HG03135 (cell line): ENCODE measurements at regions not wholly inside any gene's neighbourhood (a gene's known extent, or its start where the extent isn't known, plus 50 kb on each side); places are given as distances from the start of the nearest gene placed in this dataset.
"Not testable (repeated sequence)": the region's sequence is repeated elsewhere in the genome, so short reads cannot be mapped to it uniquely, and the experiment has no call there.

Experiments used
- ATAC-seq: cut with Tn5 transposase; IDR thresholded peaks from one replicate; pipeline ENCODE4 v1.9.1; 2021; ENCODE audit warnings: mild to moderate bottlenecking, moderate library complexity; ENCODE audit not compliant: unreplicated experiment

DNA sequence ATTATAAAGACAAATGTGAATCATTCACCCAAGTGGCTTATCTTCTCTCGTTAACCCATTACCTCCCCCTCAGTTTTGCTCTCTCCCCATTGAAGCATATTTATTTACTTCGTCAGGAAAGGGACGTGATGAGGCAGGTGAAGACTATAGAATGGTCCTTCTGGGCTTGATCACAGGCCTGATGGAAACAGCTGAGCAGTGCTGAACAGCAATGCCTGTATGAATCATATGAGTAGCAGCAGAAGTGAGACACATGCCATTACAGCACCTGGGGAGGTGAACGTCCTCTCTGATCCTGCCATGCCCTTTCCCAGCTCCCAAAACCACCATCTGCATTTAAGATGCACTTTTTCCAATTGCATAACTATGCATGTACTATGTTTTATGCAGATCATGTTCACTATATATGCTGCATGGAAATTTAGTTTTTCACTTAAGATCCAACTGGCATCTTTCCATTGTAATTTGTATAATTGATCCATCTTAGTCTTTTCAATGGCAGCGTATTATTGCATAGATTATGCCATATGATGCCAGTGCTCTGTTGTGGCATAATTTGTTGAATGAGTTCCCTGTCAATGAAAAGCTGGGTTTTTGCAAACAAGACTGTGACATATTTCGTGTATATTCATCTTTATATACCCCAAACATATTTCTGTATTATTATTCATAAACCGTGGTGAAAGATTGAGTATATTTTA is 105.3 kb downstream of the CXCL12 start:
- ATAC-seq: no peak

DNA sequence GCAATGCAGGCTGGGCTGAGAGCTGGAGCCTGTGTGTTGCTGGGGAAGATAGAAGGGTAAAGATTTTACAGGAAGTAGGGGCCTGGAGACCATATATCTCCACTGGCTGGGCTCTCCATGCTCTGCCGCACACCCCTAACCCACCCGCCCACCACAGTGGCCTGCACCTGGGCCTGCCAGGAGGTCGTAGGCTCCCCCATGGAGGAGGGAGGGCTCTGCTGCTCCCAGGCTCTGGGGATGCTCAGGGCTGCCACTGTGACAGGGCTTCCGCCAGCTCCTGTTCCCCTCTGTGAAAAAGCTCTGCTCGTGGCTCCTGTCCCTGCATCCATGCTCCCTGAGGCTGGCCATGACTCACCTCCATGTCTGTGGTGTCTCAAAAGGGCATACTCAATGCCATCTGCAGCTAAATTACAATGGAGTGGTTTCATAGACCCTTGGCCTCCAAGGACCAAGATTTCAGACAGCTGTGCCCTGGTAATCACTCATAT is 106.0 kb downstream of the CXCL12 start:
- no peak for ATAC-seq

DNA sequence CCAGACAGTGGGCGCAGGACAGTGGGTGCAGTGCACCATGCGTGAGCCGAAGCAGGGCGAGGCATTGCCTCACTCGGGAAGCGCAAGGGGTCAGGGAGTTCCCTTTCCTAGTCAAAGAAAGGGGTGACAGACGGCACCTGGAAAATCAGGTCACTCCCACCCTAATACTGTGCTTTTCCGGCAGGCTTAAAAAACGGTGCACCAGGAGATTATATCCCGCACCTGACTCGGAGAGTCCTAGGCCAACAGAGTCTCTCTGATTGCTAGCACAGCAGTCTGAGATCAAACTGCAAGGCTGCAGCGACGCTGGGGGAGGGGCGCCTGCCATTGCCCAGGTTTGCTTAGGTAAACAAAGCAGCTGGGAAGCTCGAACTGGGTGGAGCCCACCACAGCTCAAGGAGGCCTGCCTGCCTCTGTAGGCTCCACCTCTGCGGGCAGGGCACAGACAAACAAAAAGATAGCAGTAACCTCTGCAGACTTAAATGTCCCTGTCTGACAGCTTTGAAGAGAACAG is 116.4 kb downstream of the CXCL12 start:
- not testable (repeated sequence) for ATAC-seq

DNA sequence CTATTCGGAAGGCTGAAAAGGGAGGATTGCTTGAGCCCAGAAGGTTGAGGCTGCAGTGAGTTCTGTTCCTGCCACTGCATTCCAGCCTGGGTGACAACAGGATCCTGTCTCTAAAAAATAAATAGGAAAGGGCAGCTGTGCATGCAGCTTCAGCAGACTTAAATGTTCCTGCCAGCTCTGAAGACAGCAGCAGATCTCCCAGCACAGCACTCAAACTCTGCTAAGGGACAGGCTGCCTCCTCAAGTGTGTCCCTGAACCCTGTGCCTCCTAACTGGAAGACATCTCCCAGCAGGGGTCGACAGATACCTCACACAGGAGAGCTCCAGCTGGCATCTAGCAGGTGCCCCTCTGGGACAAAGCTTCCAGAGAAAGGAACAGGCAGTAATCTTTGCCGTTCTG is 117.9 kb downstream of the CXCL12 start:
- no peak for ATAC-seq

DNA sequence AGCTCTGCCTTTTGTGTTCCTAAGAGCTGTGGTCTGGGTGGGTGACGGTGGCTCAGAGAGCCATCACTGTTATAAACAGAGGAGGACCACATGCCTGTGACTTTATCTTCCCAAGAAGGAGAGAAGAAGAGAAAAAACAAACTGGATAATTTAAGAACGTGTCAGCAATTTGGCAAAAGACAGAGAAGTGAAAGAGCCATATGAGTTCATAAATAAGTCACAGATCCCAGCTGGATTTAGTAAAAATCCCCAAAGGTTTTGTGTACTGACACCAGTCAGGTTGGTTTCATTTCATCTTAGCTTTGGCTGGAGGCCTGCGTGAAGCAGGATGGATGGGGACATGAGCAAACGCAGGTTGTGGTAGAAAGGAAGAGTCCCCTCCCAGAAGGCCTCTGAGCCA is 120.7 kb downstream of the CXCL12 start:
- no peak for ATAC-seq

DNA sequence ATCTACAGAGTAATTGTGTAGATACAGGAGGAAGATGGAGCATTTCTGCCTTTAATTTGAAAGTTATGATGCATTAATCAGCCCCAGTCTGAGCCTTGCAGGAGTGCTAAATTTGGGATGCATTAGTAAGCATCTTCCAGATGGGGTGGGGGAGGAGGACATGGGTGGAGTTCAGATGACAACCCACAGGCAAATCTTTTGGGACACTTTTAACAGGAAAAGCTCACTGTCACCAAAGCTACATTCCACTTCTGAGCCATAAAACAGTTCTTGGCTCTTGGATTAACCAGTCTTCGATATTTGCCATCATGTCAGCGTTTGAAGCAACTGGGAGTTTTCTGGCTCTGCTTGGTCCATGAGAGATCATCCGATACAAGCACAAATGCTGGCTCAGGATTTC is 121.1 kb downstream of the CXCL12 start:
- no peak for ATAC-seq

DNA sequence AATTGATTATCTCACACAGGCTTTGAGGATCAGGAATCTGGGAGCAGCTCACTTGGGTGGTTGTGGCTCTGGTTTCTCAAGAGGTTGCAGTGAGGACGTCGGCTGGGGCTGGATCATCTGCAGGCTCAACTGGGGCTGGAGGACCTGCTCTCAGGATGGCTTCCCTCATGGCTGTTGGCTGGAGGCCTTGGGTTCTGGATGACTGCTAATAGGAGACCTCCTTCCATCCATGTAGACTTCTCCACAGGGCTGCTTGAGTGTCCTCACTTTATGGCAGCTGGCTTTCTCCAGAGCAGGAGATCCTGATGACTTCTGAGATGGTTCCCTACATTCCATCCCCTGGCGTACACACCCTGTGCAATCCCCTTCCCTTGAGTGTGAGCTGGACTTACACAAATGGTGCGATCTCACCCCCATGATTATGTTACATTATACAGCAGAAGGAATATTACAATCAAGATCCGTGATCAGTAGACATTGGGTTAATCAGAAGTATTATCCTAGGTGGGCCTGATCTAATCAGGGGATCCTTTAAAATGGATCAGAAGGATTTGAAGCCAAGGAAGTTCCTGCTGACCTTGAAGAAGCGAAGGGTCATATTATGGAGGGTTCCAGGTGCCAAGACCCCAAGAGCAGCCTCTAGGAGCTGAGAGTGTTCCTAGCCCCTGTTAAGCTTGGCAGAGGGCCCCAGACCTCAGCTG is 122.2 kb downstream of the CXCL12 start:
- ATAC-seq: no peak

DNA sequence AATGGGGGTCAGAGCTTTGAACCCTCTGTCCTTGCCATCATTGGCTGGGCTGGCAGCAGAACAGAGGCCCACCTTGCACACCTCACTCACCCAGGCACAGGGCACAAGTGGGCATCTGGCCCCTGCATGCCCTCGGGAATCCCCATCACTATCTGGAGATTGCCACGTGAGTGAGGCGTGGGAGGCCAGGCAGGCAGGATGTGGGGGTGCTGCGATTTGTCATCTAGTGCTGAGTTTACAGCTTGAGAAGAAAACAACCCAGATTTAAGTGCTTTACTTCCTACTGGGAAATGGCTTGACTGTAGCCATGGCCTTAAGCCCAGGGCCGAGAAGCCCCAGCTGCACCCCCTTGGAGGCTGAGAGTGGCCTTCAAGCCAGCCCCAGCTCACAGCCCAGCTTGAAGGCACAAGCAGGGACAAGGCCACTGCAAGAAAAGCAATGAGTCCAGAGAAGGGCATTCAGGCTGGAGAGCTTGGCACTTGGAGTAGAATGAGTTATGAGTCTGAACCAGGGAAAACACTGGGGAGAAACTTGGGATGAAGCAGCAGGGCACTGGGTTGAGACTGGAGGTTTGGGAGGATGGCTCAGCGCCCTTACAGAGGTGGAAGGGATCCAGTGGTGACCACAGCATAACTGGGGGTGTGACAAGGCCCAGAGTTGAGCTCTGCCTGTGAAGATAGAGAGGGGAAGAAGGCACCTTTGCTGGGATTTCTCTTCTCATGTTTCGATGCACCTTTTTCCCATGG is 123.0 kb downstream of the CXCL12 start:
- ATAC-seq: no peak

DNA sequence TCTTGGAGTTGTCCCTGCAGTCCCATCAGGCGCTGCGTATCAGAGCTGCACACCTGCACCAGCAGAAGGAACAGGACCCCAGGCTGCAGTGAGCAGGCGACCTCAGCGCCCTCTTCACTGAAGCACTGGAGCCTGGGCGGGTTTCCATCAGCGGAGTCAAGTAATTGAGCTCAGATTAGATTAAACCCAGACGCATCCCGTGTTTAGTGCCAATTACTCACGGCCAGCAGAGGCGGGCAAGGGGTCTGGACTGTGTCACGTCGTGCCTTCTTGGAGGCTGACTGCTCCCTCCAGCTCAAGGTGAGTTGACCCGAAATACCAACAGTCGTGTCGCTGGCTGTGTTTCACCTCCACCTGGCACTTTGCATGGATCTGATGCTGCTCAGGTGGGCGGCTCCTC is 123.6 kb downstream of the CXCL12 start:
- ATAC-seq: no peak

DNA sequence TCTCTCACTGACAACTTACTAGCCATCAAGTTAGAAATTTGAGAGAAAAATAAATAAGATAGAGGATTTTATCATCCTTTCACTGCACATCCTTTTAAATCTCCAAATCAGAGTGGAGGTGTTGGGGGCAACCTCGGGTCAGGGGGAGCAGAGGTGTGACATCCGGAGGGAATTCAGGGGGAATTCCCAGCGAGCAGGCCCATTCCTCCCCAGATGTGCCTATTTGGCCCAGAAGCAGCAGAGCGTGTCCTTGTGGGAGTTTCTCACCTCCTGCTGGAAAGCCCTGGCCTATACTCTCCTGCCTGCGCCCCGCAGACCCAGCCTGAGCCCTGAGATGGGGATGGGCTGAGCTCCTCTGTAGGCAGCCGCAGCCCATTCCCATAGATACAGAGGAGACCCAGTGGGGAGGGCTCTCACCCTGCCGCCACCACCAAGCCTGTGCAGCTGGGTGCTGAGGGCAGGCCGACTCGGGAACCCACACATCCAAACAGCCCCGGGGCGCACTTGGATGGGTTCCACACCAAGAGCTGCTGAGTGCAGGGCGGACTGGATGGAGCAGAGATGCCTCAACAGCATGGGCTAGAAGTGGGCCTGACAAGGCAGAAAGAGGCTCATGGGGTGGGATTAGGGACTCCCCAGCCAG is 124.5 kb downstream of the CXCL12 start:
- no peak for ATAC-seq

DNA sequence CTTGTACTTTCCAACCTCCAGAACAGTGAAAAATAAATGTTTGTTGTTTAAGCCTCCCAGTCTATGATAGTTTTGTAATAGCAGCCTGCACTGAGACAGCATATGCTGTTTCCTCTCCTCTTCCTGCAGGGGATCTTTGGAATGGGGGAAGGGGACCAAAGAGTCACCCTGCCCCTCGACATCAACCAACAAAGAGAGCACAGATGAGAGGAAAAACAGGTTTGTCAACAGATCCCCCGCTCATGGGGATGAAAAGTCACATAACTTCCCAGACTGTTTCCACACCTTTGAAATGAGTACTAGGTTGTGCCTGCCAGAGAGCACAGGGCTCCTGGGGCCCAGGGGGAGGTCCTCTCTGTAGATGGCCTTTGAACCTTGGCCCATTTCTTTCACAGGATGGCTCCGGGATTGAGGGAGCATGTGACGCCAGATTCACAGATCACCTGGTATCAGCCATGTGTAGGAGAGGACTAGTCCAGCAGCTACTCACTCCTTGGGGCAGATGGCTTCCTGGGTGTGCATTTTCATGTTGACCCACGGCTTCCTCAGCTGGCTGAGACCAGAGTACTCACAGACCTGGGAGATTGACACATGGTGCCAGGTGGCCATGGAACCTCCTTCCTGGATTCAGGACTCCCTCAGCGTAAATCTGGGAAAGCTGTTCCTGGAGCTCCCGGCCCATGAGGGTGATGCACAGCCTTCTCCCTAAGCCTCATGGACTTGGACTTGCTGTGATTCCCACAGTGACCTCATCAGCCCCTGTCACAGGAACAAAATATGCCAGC is 125.6 kb downstream of the CXCL12 start:
- no peak for ATAC-seq

DNA sequence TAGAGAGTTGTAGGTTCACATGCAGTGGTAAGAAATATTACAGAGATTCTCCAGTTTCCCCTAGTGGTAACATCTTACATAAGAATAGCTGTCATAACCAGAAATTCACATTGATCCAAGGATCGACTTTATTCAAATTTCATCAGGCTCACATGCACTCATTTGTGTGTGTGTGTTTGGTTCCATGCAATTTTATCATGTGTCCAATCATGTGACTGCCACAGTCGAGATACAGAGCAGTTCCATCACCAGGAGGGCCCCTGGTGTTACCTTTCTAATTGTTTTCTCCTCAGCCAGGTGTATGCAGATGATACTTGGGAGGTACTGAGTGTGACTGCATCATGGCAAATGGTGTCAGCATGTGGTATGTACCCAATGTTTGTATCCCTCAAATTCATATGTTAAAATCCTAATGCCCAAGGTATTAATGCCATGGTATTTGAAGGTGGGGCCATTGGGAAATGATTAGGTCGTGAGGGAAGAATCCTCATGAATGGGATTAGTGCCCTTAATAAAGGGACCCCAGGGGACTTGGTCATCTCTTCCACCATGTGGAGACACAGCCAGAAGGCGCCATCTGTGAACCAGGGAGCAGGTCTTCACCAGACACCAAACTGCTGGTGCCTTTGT is 126.3 kb downstream of the CXCL12 start:
- no peak for ATAC-seq

DNA sequence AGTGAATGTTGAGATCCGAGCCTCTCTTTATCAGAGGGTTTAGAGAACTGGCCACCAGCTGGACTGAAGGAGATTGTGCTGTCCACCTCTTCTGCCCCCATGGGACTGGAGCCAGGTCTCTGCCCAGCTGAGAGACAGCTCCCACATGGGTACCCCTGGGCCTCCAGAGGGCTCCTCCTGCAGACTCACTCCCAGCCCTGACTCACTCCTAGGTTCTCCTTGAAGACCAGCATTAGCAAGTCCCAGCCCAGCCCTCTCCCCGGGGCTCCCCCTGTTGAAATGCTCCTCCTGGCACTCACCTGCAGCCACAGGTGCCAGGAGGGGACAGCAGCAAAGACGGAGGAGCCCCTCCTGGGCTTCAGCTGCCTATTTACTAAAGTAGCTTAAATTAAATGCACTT is 126.9 kb downstream of the CXCL12 start:
- no peak for ATAC-seq

DNA sequence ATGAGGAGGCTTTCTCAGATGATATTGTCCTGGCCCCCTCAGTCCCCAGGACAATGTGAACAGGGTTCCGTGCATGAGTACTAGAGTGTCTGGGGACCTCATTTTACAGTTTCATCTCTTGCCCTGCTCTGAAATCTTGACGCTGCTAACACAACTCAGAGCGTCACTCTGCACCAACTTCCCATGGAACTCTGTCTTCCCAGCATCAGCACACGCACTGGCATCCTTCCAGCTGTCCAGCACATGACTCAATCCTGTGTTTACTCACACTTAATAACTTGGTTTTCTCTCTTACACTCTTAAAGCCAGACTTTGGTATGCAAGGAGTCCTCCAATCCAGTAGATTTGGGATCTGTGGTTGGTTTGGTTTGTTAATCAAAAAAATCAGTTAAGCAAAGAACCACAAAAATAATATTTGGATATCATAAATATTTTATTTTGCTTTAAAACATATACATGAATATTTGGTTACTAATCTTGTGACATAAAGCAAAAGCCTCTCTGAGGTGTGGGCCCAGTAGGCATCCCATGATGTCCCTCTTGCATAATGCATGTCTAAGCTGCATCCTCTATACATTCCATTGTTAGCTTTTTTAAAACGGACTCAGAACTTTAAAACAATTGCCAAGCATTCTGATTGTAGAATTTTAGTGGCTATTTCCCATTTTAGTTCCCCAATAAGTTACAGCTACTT is 131.0 kb downstream of the CXCL12 start:
- ATAC-seq: no peak

DNA sequence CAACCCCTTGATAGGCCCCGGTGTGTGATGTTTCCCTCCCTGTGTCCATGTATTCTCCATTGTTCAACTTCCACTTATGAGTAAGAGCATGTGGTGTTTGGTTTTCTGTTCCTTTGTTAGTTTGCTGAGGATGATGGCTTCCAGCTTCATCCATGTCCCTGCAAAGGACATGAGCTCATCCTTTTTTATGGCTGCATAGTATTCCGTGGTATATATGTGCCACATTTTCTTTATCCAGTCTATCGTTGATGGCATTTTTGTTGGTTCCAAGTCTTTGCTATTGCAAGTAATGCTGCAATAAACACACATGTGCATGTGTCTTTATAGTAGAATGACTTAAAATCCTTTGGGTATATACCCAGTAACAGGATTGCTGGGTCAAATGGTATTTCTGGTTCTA is 132.3 kb downstream of the CXCL12 start:
- ATAC-seq: not testable (repeated sequence)

DNA sequence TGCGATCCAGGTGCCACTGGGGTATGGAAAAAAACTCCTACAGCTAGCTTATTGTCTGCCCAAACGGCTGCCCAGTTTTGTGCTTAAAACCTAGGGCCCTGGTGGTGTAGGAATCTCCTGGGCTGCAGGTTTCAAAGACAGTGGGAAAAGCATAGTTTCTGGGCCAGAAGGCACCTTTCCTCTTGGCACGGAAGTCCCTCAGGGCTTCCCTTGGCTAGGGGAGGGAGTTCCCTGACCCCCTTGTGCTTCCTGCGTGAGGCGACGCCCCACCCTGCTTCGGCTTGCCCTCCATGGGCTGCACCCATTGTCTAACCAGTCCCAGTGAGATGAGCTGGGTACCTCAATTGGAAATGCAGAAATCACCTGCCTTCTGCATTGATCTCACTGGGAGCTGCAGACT is 135.0 kb downstream of the CXCL12 start:
- not testable (repeated sequence) for ATAC-seq

DNA sequence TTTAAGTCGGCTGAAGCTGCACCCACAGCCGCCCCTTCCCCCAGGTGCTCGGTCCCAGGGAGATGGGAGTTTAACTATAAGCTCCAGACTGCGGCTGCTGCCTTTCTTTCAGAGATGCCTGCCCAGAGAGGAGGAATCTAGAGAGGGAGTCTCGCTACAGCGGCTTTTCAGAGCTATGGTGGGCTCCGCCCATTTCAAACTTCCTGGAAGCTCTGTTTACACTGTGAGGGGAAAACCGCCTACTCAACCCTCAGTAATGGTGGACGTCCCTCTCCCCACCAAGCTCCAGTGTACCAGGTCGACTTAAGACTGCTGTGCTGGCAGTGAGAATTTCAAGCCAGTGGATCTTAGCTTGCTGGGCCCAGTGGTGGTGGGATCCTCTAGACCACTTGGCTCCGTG is 135.4 kb downstream of the CXCL12 start:
- ATAC-seq: no peak

DNA sequence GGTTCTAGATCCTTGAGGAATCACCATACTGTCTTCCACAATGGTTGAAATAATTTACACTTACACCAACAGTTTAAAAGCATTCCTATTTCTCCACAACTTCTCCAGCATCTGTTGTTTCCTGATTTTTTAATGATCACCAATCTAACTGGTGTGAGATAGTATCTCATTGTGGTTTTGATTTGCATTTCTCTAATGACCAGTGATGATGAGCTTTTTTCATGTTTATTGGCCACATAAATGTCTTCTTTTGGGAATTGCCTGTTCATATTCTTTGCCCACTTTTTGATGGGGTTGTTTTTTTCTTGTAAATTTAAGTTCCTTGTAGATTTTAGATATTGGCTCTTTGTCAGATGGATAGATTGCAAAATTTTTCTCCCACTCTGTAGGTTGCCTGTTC is 138.2 kb downstream of the CXCL12 start:
- ATAC-seq: not testable (repeated sequence)

DNA sequence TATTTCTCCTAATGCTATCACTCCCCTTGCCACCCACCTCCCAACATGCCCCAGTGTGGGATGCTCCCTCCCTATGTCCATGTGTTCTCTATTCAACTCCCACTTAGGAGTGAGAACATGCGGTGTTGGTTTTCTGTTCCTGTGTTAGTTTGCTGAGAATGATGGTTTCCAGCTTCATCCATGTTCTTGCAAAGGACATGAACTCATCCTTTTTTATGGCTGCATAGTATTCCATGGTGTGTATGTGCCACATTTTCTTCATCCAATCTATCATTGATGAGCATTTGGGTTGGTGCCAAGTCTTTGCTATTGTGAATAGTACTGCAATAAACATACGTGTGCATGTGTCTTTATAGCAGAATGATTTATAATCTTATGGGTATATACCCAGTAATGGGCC is 138.6 kb downstream of the CXCL12 start:
- not testable (repeated sequence) for ATAC-seq
